H1 (cell line): ENCODE measurements at regions not wholly inside any gene's neighbourhood (a gene's known extent, or its start where the extent isn't known, plus 50 kb on each side); places are given as distances from the start of the nearest gene placed in this dataset.

Experiments used
- CTCF ChIA-PET: fragments of 300-600 bp; sonication (Branson Sonifier 250); formaldehyde crosslinking; loops from one replicate; lab custom pipeline; 2021; ENCODE audit not compliant: partially characterized antibody; lab: Charles Lee
- POLR2A ChIA-PET: fragments of 300-600 bp; sonication (Branson Sonifier 250); formaldehyde crosslinking; loops from one replicate; lab custom pipeline; 2021; ENCODE audit warnings: inconsistent platforms; ENCODE audit not compliant: partially characterized antibody; lab: Charles Lee
- DNase-seq, 2 experiments: peaks; one replicate each; pipeline versions ENCODE4 v3.0.0 to v3.0.0-alpha.2; 2010 to 2022; ENCODE audit warnings: low spot score in 2 of 2, low read depth in 1 of 2, mixed read lengths in 1 of 2
- FAIRE-seq: peaks from 2 replicates; lab custom pipeline; 2011; peaks lifted over from hg19 to GRCh38; lab: Jason Lieb, UNC
- H2AFZ ChIP-seq: 2 replicates; pipeline ENCODE4 v1.8.1; 2012; ENCODE audit warnings: low read length, inconsistent platforms
- H2AK5ac ChIP-seq: 2 replicates; pipeline ENCODE4 v1.6.1; 2013; ENCODE audit warnings: low read depth, low read length
- H2BK120ac ChIP-seq: replicated peaks from 2 replicates; pipeline ENCODE3; 2013; ENCODE audit warnings: low read depth, low read length, inconsistent platforms
- H2BK12ac ChIP-seq: 2 replicates; pipeline ENCODE4 v1.6.1; 2013; ENCODE audit warnings: low read depth, low read length
- H2BK15ac ChIP-seq: 2 replicates; pipeline ENCODE4 v1.6.1; 2013; ENCODE audit warnings: low read length
- H2BK20ac ChIP-seq: 2 replicates; pipeline ENCODE4 v1.6.1; 2013; ENCODE audit warnings: low read length
- H2BK5ac ChIP-seq: 2 replicates; pipeline ENCODE4 v1.6.1; 2013; ENCODE audit warnings: low read depth, low read length
- H3K14ac ChIP-seq: 2 replicates; pipeline ENCODE4 v1.6.1; 2013; ENCODE audit warnings: inconsistent platforms; ENCODE audit not compliant: insufficient read length
- H3K18ac ChIP-seq: 2 replicates; pipeline ENCODE4 v1.6.1; 2013; ENCODE audit warnings: low read length; ENCODE audit errors: extremely low read depth
- H3K23ac ChIP-seq: 2 replicates; pipeline ENCODE4 v1.6.1; 2013; ENCODE audit warnings: inconsistent platforms; ENCODE audit not compliant: insufficient read length
- H3K23me2 ChIP-seq: 2 replicates; pipeline ENCODE4 v1.6.1; 2013; ENCODE audit warnings: low read depth, low read length
- H3K27ac ChIP-seq: 2 replicates; pipeline ENCODE4 v1.6.1; 2011; ENCODE audit warnings: low read depth, low read length, inconsistent platforms
- H3K27me3 ChIP-seq, 4 experiments: replicated peaks in 1 of 4; 1 replicate in 1 of 4; 2 replicates in 3 of 4; pipeline versions ENCODE4 v1.6.1 to v1.8.1; 2011 to 2013; ENCODE audit warnings: low read length in 3 of 4, mild to moderate bottlenecking in 3 of 4, inconsistent platforms in 2 of 4, mixed read lengths in 2 of 4, moderate library complexity in 1 of 4; ENCODE audit not compliant: control insufficient read depth in 3 of 4, insufficient read depth in 3 of 4; ENCODE audit errors: extremely low read depth in 1 of 4
- H3K36me3 ChIP-seq, 4 experiments: 2 replicates each; pipeline versions ENCODE4 v1.6.1 to v1.8.1; 2011 to 2013; ENCODE audit warnings: mild to moderate bottlenecking in 4 of 4, low read length in 3 of 4, moderate library complexity in 2 of 4, control low read depth in 1 of 4, inconsistent platforms in 1 of 4; ENCODE audit not compliant: insufficient read depth in 4 of 4, control insufficient read depth in 2 of 4
- H3K4ac ChIP-seq: replicated peaks from 2 replicates; pipeline ENCODE3; 2013; ENCODE audit warnings: low read length, low read depth, mixed read lengths, inconsistent platforms; ENCODE audit not compliant: insufficient read length
- H3K4me1 ChIP-seq, 4 experiments: replicated peaks in 1 of 4; 1 replicate in 1 of 4; 2 replicates in 3 of 4; pipeline versions ENCODE4 v1.6.1 to v1.8.1; 2011 to 2013; ENCODE audit warnings: low read length in 3 of 4, inconsistent platforms in 2 of 4, mixed read lengths in 1 of 4; ENCODE audit not compliant: insufficient read depth in 4 of 4, control insufficient read depth in 3 of 4
- H3K4me2 ChIP-seq, 2 experiments: 2 replicates each; pipeline versions ENCODE4 v1.6.1 to v1.8.1; 2011 to 2013; ENCODE audit warnings: low read depth in 2 of 2, low read length in 2 of 2, control low read depth in 1 of 2, inconsistent platforms in 1 of 2, mild to moderate bottlenecking in 1 of 2; ENCODE audit not compliant: insufficient read depth in 1 of 2
- H3K4me3 ChIP-seq, 4 experiments: fragments of 200-600, 300-600 bp in 1 of 4; sonication (generic), shearing (Covaris generic), sonication (Bioruptor Twin) in 1 of 4; 2 replicates each; pipeline versions ENCODE4 v1.5.1 to v1.8.1; 2011 to 2016; ENCODE audit warnings: low read length in 4 of 4, low read depth in 3 of 4, control low read depth in 2 of 4, inconsistent platforms in 2 of 4, mild to moderate bottlenecking in 2 of 4, mixed read lengths in 1 of 4, moderate library complexity in 1 of 4; ENCODE audit not compliant: insufficient read depth in 2 of 4; ENCODE audit errors: extremely low read depth in 1 of 4
- H3K56ac ChIP-seq: replicated peaks from 2 replicates; pipeline ENCODE3; 2013; ENCODE audit warnings: low read depth, mild to moderate bottlenecking, mixed read lengths, low read length, inconsistent platforms; ENCODE audit not compliant: insufficient read length
- H3K79me1 ChIP-seq: 2 replicates; pipeline ENCODE4 v1.6.1; 2013; ENCODE audit warnings: low read depth, low read length, control low read depth
- H3K79me2 ChIP-seq, 2 experiments: 2 replicates each; pipeline versions ENCODE4 v1.6.1 to v1.8.1; 2012 to 2013; ENCODE audit warnings: low read length in 2 of 2, mild to moderate bottlenecking in 2 of 2, inconsistent platforms in 1 of 2; ENCODE audit not compliant: insufficient read depth in 2 of 2, control insufficient read depth in 1 of 2
- H3K9ac ChIP-seq, 4 experiments: replicated peaks in 1 of 4; 1 replicate in 1 of 4; 2 replicates in 3 of 4; pipeline versions ENCODE4 v1.6.1 to v1.8.1; 2011 to 2013; ENCODE audit warnings: low read depth in 3 of 4, low read length in 3 of 4, control low read depth in 2 of 4, mild to moderate bottlenecking in 2 of 4, moderate library complexity in 2 of 4, inconsistent platforms in 1 of 4; ENCODE audit errors: extremely low read depth in 1 of 4
- H3K9me3 ChIP-seq, 2 experiments: 2 replicates each; pipeline versions ENCODE4 v1.6.1 to v1.8.1; 2012 to 2013; ENCODE audit warnings: mild to moderate bottlenecking in 2 of 2, moderate library complexity in 2 of 2, control low read depth in 1 of 2, inconsistent platforms in 1 of 2, low read depth in 1 of 2, low read length in 1 of 2, mixed read lengths in 1 of 2; ENCODE audit not compliant: insufficient read depth in 2 of 2
- H4K20me1 ChIP-seq, 2 experiments: replicated peaks in 1 of 2; 2 replicates each; pipeline versions ENCODE3 to v1.8.1; 2011 to 2013; ENCODE audit warnings: inconsistent platforms in 2 of 2, low read length in 2 of 2, mild to moderate bottlenecking in 1 of 2; ENCODE audit not compliant: insufficient read depth in 2 of 2, control insufficient read depth in 1 of 2
- H4K5ac ChIP-seq: 2 replicates; pipeline ENCODE4 v1.6.1; 2013; ENCODE audit warnings: low read length, low read depth, mixed read lengths, inconsistent platforms; ENCODE audit not compliant: insufficient read length
- H4K8ac ChIP-seq: 2 replicates; pipeline ENCODE4 v1.8.0; 2013; ENCODE audit warnings: mild to moderate bottlenecking, moderate library complexity, low read length, inconsistent platforms; ENCODE audit not compliant: insufficient read depth; ENCODE audit errors: extremely low read depth
- H4K91ac ChIP-seq: replicated peaks from 2 replicates; pipeline ENCODE3; 2013; ENCODE audit warnings: low read length, mixed read lengths, inconsistent platforms; ENCODE audit not compliant: insufficient read length
- JUN ChIP-seq: IDR thresholded peaks from 2 replicates; pipeline ENCODE4 v1.6.1; 2011; ENCODE audit warnings: low read depth, mild to moderate bottlenecking, improper control_type of control experiment, low read length
- PHF8 ChIP-seq: fragments of 200-600 bp; sonication (generic); conservative IDR thresholded peaks from 2 replicates; pipeline ENCODE4 v1.7.1; 2012; ENCODE audit warnings: low read depth, mild to moderate bottlenecking, inconsistent platforms, low read length, moderate library complexity
- POLR2A ChIP-seq, 2 experiments: IDR thresholded peaks; 1 replicate in 1 of 2; 2 replicates in 1 of 2; pipeline ENCODE4 v1.6.1; 2011; ENCODE audit warnings: low read depth in 2 of 2, low read length in 2 of 2, mild to moderate bottlenecking in 2 of 2; ENCODE audit errors: control extremely low read depth in 1 of 2
- SIN3A ChIP-seq, 2 experiments: IDR thresholded peaks in 1 of 2; conservative IDR thresholded peaks in 1 of 2; 2 replicates each; pipeline ENCODE4 v1.6.1; 2011 to 2012; ENCODE audit warnings: low read length in 2 of 2, improper control_type of control experiment in 1 of 2, low read depth in 1 of 2, mild to moderate bottlenecking in 1 of 2
- SUZ12 ChIP-seq: fragments of 200-600 bp; sonication (generic); IDR thresholded peaks from 2 replicates; pipeline ENCODE4 v1.6.1; 2012; ENCODE audit warnings: mild to moderate bottlenecking, inconsistent platforms, low read length, moderate library complexity, mixed read lengths
- WGBS, 2 experiments: shearing (Covaris generic) in 1 of 2; methylation state at CpG; one replicate each; pipeline versions ENCODE4 v1.1.6 to v1.1.7; 2013 to 2015; ENCODE audit warnings: low lambda C conversion rate in 2 of 2, mixed read lengths in 2 of 2, inconsistent platforms in 1 of 2, low coverage in 1 of 2, missing lambda C conversion rate in 1 of 2; ENCODE audit not compliant: insufficient replicate concordance in 2 of 2, insufficient coverage in 1 of 2, insufficient read length in 1 of 2; ENCODE audit errors: extremely low coverage in 1 of 2, missing lambda C conversion rate in 1 of 2; 5-methylcytosine and 5-hydroxymethylcytosine counted together

- no peaks in the 10 kb centered on the region for H3K79me1 ChIP-seq
- no peak overlapping the region for H2BK12ac ChIP-seq
- no peaks in the 10 kb centered on the region for H3K23me2 ChIP-seq
- H3K36me3 ChIP-seq, result no peaks in the 10 kb centered on the region
- POLR2A ChIA-PET, result interaction anchor here (1.0 kb wide), 1 partner anchor 43 kb away, joined by 3 read pairs; no protein-coding TSS in a partner anchor
- H3K27me3 ChIP-seq, result no peaks in the 10 kb centered on the region
- DNase-seq, result no peak
- no peak overlapping the region for H2AFZ ChIP-seq
- no peak overlapping the region for H3K4ac ChIP-seq
- H3K9ac ChIP-seq, result no peak overlapping the region
- 74% methylated on average over 2 of the region's 4 CpGs; no CpG with 5 or more reads in 1 of the 2 experiments for WGBS, 2 experiments
- no peaks in the 10 kb centered on the region for H4K20me1 ChIP-seq
- H2BK120ac ChIP-seq, result no peak overlapping the region
- no peak overlapping the region for H4K91ac ChIP-seq
- H2BK5ac ChIP-seq, result no peak overlapping the region
- H3K4me1 ChIP-seq, result peaks cover 0 to 11% (median 3%) of the 10 kb centered on the region in 4 experiments; a peak in 3 of 7 replicates
- no peak overlapping the region for H3K14ac ChIP-seq
- CTCF ChIA-PET, result no interaction called here
- H4K8ac ChIP-seq, result no peak overlapping the region; the same call in 1 of the 2 replicates
- H2BK20ac ChIP-seq, result no peak overlapping the region
- no peak overlapping the region for H3K4me2 ChIP-seq
- H2BK15ac ChIP-seq, result no peak overlapping the region
- H3K27ac ChIP-seq, result no peak overlapping the region
- no peak overlapping the region for H3K4me3 ChIP-seq
- H3K9me3 ChIP-seq, result no peaks in the 10 kb centered on the region
- H3K79me2 ChIP-seq, result no peaks in the 10 kb centered on the region
- H3K23ac ChIP-seq, result no peak overlapping the region
- no peak overlapping the region for H3K56ac ChIP-seq
- H3K18ac ChIP-seq, result no peak overlapping the region
- TF ChIP-seq SUZ12 (no peak), POLR2A (IDR thresholded peaks at IDR 0.05; ENCODE audit: control extremely low read depth in 1 of 2, low read depth in 2 of 2, low read length in 2 of 2) (no peak), JUN (no peak), PHF8 (no peak), SIN3A (conservative IDR thresholded peaks at IDR 0.05 in 1 of 2, IDR thresholded peaks at IDR 0.05 in 1 of 2; ENCODE audit: low read depth in 1 of 2, low read length in 2 of 2) (no peak)
- H4K5ac ChIP-seq, result no peak overlapping the region
- H2AK5ac ChIP-seq, result no peak overlapping the region
- no peak for FAIRE-seq
These were observed 79.9 kb downstream of the PHLDA1 start for GRCh38 chr12:75951399-75952278.
